Neural crest cell (in vitro differentiated cells): ENCODE measurements at regions not wholly inside any gene's neighbourhood (a gene's known extent, or its start where the extent isn't known, plus 50 kb on each side); places are given as distances from the start of the nearest gene placed in this dataset.
"Not testable (repeated sequence)": the region's sequence is repeated elsewhere in the genome, so short reads cannot be mapped to it uniquely, and the experiment has no call there.

ENCODE experiments used
- DNase-seq: peaks from one replicate; pipeline ENCODE4 v3.0.0; 2021; ENCODE audit warnings: low read depth, mixed read lengths, low spot score
- H3K27ac Mint-ChIP-seq: one replicate; pipeline ENCODE4 v1.8.0; 2021; ENCODE audit warnings: mild to moderate bottlenecking, mixed read lengths; ENCODE audit not compliant: unreplicated experiment
- H3K27me3 Mint-ChIP-seq: 2 replicates; pipeline ENCODE4 v1.8.0; 2021; ENCODE audit warnings: low read depth, mild to moderate bottlenecking, mixed read lengths
- H3K36me3 Mint-ChIP-seq: 2 replicates; pipeline ENCODE4 v1.8.0; 2021; ENCODE audit warnings: low read depth, mild to moderate bottlenecking, mixed read lengths
- H3K4me1 Mint-ChIP-seq: 2 replicates; pipeline ENCODE4 v1.8.0; 2021; ENCODE audit warnings: mixed read lengths
- H3K4me3 Mint-ChIP-seq: one replicate; pipeline ENCODE4 v1.8.0; 2021; ENCODE audit warnings: mild to moderate bottlenecking, mixed read lengths
- H3K9me3 Mint-ChIP-seq: 2 replicates; pipeline ENCODE4 v1.8.0; 2021; ENCODE audit warnings: mixed read lengths
- TF ChIP-seq, protein P1 (sequence below): fragments of 200-600 bp; sonication (generic); conservative IDR thresholded peaks from 2 replicates; pipeline ENCODE4 v1.5.0; 2021; ENCODE audit warnings: antibody characterized with exemption, mild to moderate bottlenecking

DNA sequence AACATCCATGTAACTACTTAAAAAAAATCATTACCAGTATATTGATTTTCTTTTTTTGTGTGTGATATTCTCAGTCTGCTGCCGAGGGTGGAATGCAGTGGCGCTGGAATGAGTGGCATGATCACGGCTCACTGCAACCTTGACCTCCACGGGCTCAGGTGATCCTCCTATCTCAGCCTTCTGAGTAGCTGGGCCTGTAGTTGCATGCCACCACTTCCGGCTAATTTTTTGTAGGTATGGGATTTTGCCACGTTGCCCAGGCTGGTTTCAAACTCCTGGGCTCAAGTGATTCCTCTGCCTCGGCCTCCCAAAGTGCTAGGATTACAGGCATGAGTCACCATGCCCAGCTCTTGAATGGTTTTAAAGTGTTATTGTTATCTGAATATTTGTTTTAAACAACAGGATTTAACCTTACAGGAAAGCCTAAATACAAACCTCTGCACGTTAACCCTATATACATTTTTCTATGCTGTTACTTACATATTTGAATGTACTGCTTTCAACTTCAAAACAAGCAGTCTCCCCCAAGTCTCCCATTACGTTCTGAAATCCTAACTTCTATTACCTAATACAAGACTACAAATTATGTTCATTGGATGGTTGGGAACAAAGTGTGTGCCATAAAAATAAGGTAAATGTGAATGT lies 61.7 kb downstream of the KPNA2 start:
- no peak overlapping the region for H3K4me3 Mint-ChIP-seq
- H3K27ac Mint-ChIP-seq: no peak overlapping the region
- H3K4me1 Mint-ChIP-seq: peaks cover 4% of the 10 kb centered on the region
- no peaks in the 10 kb centered on the region for H3K9me3 Mint-ChIP-seq
- DNase-seq: no peak
- H3K36me3 Mint-ChIP-seq: no peaks in the 10 kb centered on the region
- H3K27me3 Mint-ChIP-seq: peaks cover 4% of the 10 kb centered on the region
- TF ChIP-seq, protein P1, sequence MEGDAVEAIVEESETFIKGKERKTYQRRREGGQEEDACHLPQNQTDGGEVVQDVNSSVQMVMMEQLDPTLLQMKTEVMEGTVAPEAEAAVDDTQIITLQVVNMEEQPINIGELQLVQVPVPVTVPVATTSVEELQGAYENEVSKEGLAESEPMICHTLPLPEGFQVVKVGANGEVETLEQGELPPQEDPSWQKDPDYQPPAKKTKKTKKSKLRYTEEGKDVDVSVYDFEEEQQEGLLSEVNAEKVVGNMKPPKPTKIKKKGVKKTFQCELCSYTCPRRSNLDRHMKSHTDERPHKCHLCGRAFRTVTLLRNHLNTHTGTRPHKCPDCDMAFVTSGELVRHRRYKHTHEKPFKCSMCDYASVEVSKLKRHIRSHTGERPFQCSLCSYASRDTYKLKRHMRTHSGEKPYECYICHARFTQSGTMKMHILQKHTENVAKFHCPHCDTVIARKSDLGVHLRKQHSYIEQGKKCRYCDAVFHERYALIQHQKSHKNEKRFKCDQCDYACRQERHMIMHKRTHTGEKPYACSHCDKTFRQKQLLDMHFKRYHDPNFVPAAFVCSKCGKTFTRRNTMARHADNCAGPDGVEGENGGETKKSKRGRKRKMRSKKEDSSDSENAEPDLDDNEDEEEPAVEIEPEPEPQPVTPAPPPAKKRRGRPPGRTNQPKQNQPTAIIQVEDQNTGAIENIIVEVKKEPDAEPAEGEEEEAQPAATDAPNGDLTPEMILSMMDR: no peak

DNA sequence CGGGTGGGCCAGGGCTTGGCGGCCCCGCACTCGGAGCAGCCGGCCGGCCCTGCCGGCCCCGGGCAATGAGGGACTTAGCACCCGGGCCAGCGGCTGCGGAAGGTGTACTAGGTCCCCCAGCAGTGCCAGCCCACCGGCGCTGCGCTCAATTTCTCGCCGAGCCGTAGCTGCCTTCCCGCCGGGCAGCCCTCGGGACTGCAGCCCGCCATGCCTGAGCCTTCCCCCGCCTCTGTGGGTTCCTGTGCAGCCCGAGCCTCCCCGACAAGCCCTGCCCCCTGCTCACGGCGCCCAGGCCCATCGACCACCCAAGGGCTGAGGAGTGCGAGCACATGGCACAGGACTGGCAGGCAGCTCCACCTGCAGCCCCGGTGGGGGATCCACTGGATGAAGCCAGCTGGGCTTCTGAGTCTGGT lies 63.8 kb downstream of the KPNA2 start:
- H3K27ac Mint-ChIP-seq, H3K36me3 Mint-ChIP-seq, H3K4me3 Mint-ChIP-seq, H3K9me3 Mint-ChIP-seq, DNase-seq: not testable (repeated sequence)
- H3K4me1 Mint-ChIP-seq: peaks cover 22% of the 10 kb centered on the region
- peaks cover 11% of the 10 kb centered on the region for H3K27me3 Mint-ChIP-seq

DNA sequence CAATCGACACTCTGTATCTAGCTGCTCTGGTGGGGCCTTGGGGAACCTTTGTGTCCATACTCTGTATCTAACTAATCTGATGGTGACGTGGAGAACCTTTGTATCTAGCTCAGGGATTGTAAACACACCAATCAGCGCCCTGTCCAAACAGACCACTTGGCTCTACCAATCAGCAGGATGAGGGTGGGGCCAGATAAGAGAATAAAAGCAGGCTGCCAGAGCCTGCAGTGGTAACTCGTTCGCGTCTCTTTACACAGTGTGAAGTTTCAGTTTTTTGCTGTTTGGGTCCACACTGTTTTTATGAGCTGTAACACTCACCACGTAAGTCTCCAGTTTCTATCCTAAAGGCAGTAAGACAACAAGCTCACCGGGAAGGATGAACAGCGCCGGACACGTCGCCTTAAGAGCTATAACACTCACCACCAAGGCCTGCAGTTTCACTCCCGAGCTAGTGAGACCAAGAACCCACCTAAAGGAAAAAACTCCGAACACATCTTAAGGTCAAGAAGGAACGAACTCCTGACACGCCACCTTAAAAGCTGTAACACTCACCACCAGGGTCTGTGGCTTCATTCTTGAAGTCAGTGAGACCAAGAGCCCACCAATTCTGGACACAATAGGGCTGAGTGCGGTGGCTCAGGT lies 64.6 kb downstream of the KPNA2 start:
- TF ChIP-seq, protein P1: no peak
- peak overlapping the region; percentile 89 for H3K4me3 Mint-ChIP-seq
- peaks cover 22% of the 10 kb centered on the region for H3K4me1 Mint-ChIP-seq
- no peaks in the 10 kb centered on the region for H3K9me3 Mint-ChIP-seq
- no peaks in the 10 kb centered on the region for H3K36me3 Mint-ChIP-seq
- DNase-seq: no peak
- H3K27me3 Mint-ChIP-seq: peaks cover 11% of the 10 kb centered on the region
- no peak overlapping the region for H3K27ac Mint-ChIP-seq

DNA sequence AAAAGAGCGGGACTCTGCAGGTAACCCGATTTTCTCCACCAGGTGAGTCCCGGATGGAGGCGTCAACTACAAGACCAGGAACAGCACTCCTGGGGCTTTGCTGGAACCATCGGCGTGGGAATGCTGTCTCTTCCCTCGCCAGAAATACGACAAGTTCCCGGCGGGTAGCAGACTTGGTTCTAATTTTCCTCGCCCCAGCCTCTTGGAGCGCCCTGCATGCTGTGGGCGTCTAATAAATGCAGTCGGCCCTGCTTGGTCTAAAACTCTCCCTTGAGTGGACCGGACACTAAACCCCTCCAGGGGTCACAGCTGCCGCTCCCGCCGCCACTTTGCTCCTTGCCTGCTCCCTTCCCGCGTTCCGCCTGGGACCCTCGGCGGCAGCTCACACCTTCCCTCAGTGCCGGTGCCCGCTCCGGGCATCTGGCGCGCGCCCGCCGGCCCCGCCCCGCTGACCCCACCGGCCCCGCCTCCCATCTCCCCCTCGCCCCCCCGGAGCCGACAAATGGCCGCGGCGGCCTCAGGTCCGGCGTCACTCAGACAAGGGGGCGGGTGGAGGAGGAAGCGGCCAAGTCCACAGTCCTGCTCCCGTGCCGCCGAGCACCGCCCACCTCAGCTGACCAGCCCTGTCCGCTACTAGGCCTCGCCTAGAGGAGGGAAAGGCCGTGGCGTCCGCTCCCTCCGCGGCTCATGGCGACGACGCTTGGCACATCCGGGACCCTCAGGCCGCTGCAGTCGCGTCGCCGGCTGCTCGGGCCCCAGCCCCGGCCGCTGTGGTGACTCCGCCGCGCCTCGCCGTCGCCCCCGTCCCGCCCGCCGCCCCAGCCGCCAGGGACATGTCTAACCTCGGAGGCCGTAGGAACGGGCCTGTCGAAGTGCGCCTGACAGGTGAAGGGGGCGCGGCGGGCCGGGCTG lies 65.8 kb downstream of the KPNA2 start:
- H3K4me3 Mint-ChIP-seq: peak overlapping the region; percentile 89
- TF ChIP-seq, protein P1: no peak
- no peak overlapping the region for H3K27ac Mint-ChIP-seq
- H3K36me3 Mint-ChIP-seq: no peaks in the 10 kb centered on the region
- H3K9me3 Mint-ChIP-seq: no peaks in the 10 kb centered on the region
- H3K27me3 Mint-ChIP-seq: peaks cover 11% of the 10 kb centered on the region
- peaks cover 22% of the 10 kb centered on the region for H3K4me1 Mint-ChIP-seq
- DNase-seq: peak; percentile 87

DNA sequence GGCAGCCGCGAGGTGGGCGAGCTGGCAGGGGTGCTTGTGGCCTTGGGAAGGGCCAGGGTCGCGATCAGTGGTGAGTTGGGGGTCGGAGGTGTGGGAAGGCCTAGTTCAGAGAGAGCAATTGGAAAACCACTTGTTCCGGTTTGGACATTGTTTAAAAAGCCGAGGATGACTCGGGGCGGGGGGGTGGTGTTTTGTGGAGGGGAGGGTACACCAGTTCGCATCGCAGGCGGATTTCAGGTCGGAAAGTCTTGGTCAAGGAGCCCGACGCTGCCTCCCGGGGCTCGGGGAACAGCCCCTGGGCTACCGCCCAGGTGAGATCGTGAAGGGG lies 66.4 kb downstream of the KPNA2 start:
- peak overlapping the region; percentile 89 for H3K4me3 Mint-ChIP-seq
- no peak for DNase-seq
- TF ChIP-seq, protein P1: no peak
- peak overlapping the region; percentile 54 for H3K27ac Mint-ChIP-seq
- peaks cover 3% of the 10 kb centered on the region for H3K36me3 Mint-ChIP-seq
- H3K27me3 Mint-ChIP-seq: peaks cover 11% of the 10 kb centered on the region
- no peaks in the 10 kb centered on the region for H3K9me3 Mint-ChIP-seq
- H3K4me1 Mint-ChIP-seq: peaks cover 22% of the 10 kb centered on the region
